ENCODE measurements at regions not wholly inside any gene's neighbourhood (a gene's known extent, or its start where the extent isn't known, plus 50 kb on each side); places are given as distances from the start of the nearest gene placed in this dataset.

DNA sequence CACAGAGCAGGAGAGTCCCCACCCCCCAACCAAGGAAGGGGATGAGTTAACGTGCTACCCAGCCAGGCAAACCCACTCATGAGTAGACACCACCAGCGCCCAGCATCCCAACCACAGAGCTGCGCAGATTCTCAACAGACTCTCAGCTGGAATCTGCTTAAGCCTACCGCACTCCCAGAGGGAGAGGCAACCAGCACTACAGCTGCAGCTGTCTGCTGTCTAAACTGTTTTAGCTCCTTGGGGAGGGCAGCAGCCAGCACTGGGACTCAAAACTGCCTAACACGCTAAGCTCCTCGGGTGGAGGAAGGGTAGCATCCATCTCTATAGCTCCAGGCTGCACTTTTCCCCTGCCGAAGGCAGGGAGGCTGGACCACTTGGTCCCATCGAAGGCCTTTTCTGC lies 539.8 kb downstream of the EPHA7 start:
- TF ChIP-seq CTCF (conservative IDR thresholded peaks at IDR 0.05 in 1 of 2, IDR thresholded peaks at IDR 0.05 in 1 of 2; ENCODE audit: low read depth in 1 of 2, low read length in 2 of 2): no peak
- no peak for TF ChIP-seq EZH2 (IDR thresholded peaks at IDR 0.05; ENCODE audit: low read length, missing control alignments)

Data from fibroblast of lung (primary cell).